GM12874 (cell line): ENCODE measurements at regions not wholly inside any gene's neighbourhood (a gene's known extent, or its start where the extent isn't known, plus 50 kb on each side); places are given as distances from the start of the nearest gene placed in this dataset.

Source experiments
- TF ChIP-seq, protein P1 (sequence below): IDR thresholded peaks from 2 replicates; pipeline ENCODE4 v1.5.1; 2011; ENCODE audit warnings: low read depth, mild to moderate bottlenecking, control low read depth, low read length, moderate library complexity; ENCODE audit not compliant: insufficient read depth

DNA sequence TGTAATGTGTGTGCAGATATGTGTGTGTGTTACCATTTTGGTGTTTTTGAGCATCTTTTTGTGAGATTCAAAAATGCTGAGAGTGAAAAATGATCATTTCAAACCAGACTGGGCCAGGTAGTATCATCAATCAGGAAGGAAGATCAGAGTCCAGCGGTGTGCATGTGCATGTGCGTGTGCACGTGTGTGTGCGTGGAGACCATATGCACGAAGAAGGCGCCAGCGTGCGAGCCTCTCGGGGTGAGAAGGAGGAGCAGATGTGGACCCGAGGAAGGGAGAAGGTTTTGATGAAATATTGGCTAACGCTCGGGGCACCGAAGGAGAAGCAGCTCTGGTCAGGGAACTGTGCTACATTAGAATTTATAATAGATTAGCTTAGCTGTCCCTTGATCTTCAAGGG, 516.4 kb downstream of the CCDC171 start:
- TF ChIP-seq, protein P1, sequence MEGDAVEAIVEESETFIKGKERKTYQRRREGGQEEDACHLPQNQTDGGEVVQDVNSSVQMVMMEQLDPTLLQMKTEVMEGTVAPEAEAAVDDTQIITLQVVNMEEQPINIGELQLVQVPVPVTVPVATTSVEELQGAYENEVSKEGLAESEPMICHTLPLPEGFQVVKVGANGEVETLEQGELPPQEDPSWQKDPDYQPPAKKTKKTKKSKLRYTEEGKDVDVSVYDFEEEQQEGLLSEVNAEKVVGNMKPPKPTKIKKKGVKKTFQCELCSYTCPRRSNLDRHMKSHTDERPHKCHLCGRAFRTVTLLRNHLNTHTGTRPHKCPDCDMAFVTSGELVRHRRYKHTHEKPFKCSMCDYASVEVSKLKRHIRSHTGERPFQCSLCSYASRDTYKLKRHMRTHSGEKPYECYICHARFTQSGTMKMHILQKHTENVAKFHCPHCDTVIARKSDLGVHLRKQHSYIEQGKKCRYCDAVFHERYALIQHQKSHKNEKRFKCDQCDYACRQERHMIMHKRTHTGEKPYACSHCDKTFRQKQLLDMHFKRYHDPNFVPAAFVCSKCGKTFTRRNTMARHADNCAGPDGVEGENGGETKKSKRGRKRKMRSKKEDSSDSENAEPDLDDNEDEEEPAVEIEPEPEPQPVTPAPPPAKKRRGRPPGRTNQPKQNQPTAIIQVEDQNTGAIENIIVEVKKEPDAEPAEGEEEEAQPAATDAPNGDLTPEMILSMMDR, result no peak

DNA sequence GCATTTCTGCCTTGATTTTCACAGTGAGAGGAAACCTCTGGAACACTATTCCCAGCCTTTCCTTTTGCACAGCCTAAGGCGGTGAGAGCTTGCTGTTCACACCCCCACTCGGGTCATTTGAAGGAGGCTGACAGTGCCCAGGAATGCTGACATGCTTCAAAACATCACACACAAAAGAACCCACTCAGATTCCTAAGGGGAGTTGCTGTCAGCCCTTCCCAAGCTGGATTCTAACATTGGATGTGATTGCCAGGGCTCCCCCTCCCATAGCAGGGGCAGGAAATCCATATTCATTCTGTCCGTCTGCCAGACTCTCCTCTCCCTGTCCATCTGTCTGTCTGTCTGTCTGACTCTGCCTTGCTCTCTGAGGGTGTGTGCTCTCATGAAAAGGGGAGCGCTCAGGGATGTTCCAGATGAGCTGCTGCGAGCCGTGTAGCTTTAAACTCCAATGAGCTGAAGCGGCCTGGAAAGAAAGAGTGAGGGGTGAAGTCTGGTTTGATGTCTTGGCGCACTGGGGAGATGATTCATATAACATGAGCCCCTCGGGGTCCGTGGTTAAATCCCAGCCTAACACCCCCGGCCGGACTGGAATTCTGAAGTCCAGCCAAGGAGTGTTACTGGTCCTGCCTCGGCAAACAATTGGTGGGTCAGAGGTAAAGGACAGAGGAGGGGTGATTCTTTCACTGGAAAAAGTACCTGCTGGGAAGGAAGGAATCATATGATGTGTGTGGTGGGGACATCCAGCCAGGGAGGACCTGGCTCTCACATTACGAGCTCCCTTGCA, 517.0 kb downstream of the CCDC171 start:
- TF ChIP-seq, protein P1, result no peak

DNA sequence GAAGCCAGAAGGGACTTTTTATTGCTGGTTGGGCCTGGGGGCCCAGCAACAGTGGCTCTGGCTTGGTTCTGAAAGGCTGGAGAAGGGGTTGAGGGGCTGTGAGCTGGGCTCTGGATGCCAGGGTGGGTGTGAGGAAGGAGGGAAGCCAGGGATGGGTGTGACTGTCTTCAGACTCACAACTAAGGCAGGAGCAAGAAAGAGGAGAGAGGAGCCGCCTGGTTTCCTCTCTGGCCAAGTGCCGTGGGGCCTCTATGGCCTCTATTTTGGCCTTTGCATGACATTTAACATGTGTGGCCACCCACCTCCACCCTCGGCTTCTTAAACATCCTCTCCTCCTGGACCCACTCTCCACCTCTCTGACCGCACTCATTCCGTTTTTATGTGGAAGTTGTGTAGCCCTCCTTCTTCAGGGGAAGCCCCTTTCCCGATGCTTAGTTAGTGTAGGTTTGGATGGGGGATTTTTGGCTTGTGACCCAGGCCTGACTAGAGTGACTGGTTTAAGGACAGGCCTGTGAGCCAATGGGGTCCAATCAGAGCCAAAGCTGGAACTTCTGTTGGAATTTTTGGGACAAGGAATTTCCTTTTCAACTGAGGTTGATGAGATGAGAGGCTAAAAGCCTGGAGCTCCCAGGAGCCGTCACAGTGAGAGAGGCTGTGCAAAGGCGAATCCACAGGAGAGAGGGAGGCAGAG, 517.8 kb downstream of the CCDC171 start:
- TF ChIP-seq, protein P1, result no peak

DNA sequence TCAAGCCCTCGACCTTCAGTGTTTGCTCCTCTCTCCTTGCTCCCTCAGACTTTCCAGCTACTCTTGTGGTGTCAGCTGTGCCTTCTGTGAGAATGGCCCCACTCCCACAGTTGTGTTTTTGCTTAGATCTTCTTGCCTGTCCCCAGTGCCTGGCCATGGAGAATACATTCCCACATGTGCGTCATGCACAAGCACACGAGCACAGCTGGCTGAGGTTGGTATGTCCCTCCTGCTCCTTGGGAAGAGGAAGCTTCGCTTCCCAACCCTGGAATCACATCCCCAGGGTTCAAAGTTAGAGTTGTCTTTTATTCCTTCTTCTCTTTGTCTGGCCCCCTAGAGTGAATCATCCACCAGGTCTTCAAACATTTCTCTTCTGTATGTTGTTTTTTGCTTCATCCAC, 518.6 kb downstream of the CCDC171 start:
- TF ChIP-seq, protein P1, result no peak

GRCh38 chr9:16074963-16075362, 522.1 kb downstream of the CCDC171 start:
- TF ChIP-seq, protein P1, result no peak

- TF ChIP-seq, protein P1, result no peak
Measured at GRCh38 chr9:16075696-16076095, 522.9 kb downstream of the CCDC171 start.

GRCh38 chr9:16076511-16076910, 523.7 kb downstream of the CCDC171 start:
- TF ChIP-seq, protein P1, result no peak
